HG03439 (cell line): ENCODE measurements at regions not wholly inside any gene's neighbourhood (a gene's known extent, or its start where the extent isn't known, plus 50 kb on each side); places are given as distances from the start of the nearest gene placed in this dataset.
"Not testable (repeated sequence)": the region's sequence is repeated elsewhere in the genome, so short reads cannot be mapped to it uniquely, and the experiment has no call there.

Experiments used
- ATAC-seq: cut with Tn5 transposase; IDR thresholded peaks from one replicate; pipeline ENCODE4 v1.9.1; 2021; ENCODE audit warnings: mild to moderate bottlenecking, moderate library complexity; ENCODE audit not compliant: unreplicated experiment

DNA sequence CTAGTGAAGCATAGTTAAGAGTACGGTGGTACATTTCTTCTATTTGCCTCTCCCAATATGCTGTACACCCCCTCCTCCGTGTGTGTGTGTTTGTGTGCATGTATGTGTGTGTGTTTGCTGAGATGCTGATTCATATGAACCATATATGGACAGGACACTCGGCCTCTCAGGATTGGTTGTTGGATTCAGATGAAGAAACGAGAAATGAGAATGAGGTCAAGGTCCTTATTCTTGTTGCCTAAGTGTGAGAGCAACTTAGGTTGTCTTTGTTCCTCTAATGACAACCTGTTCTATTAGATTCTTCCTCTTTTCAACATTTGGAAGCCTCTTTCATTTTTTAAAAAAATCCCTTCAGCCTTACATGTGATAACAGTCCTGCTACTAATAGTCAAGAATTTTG, 1387.6 kb downstream of the STIM2 start:
- no peak for ATAC-seq

DNA sequence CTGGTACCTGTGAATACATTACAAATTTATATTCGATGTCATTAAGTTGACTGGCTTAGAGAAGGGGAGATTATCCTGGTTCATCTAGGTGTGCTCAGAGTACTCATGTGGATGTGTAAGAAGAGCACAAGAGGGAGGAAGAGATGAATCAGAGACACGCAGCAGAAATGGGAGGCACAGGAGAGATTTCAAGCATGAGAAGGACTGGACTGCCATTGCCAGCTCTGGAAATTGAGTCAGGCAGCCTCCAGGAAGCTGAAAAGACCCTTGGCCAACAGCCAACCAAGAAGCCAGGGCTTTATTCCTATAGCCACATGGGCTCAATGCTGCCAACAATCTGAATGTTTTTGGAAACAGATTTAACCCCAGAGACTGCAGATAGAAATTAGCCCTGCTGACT, 1390.0 kb downstream of the STIM2 start:
- no peak for ATAC-seq

GRCh38 chr4:28251831-28252230, 1391.2 kb downstream of the STIM2 start:
- no peak for ATAC-seq

- no peak for ATAC-seq
Observed at GRCh38 chr4:28254003-28254402, 1393.4 kb downstream of the STIM2 start.

GRCh38 chr4:28256295-28256694, 1395.7 kb downstream of the STIM2 start:
- ATAC-seq, result no peak

DNA sequence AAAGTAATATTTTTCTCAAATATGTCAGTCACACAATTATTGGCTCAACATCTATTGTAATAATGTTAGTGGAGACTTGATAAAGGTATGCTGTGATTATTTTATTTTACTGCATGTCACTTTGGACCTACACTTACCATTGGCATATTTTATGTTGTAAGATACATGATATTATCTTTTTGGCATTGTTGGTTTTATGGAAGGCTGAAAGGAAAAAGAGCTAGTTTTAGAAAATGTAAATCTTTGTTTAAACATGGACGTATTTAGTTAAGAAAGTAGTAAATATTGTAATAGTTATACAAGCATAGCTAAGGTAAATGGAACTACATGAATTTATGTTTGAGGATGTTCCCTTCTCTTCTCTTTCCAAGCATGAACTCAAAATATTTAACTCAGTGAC, 1399.3 kb downstream of the STIM2 start:
- ATAC-seq, result no peak

DNA sequence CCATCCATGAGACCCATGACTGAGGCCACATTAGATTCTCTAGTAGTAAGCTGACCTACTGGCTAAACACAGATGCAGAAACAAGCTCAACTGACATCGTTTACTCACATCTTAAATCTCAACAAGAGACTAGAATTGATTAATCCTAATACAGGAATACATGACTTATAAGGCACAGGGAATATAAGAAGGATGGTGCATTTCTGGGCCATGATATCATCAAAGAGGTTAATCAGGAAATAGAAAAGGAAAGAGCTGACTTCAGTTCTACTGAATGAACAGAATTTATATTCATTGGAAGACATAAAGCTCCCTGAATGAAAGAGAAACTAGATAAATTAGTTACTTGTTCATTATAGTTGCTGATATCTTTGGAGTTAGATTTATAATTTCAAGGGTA, 1406.5 kb downstream of the STIM2 start:
- no peak for ATAC-seq

- ATAC-seq, result no peak
Observed at GRCh38 chr4:28269426-28269825, 1408.8 kb downstream of the STIM2 start.

DNA sequence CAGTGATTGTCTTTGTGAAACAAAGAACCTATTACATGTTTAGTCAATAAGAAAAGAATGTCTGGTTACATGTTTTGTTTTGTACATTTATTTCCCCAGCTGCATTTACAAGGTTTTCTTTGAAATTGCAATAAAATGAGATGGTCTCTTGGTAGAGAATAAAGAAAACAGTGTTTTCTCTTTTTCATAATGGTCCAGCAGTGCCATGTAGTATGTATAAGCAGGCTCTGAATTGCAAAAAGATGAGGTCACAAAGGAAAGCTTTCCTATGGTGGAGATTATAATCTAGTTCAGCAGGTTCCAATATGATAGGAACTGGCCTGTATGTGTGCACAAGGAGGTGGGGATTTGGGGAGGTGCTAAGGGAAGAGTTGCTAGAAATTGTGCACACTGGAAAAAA, 1417.3 kb downstream of the STIM2 start:
- no peak for ATAC-seq

- ATAC-seq, result no peak
Observed at GRCh38 chr4:28278676-28279075, 1418.0 kb downstream of the STIM2 start.

DNA sequence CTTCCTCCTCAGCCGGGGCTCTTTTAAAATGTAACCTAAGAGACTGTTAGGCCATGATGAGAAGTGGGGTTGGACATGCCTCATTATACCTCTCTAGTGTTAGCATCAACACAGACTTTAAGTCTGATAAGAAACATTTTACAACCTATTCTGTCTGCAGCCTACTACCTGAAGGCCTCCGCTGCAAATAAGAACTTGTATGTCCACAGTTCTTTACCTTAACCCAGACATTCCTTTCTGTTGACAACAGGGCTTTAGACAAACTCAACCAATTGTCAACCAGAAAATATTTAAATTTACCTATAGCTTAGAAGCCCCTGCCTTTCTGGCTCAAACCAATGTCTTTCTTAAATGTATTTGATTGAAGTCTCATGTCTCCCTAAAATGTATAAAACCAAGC, 1418.6 kb downstream of the STIM2 start:
- no peak for ATAC-seq

DNA sequence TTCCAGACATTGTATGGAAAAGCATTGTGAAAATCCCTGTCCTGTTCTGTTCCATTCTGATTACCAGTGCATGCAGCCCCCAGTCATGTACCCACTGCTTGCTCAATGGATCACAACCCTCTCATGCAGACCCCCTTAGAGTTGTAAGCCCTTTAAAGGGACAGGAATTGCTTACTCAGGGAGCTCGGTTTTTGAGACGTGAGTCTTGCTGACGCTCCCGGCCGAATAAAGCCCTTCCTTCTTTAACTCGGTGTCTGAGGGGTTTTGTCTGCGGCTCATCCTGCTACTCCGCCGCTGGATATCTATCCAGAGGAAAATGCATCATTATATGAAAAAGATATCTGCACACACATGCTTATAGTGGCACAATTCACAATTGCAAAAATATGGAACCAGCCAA, 1425.6 kb downstream of the STIM2 start:
- not testable (repeated sequence) for ATAC-seq

GRCh38 chr4:28287831-28288233, 1427.2 kb downstream of the STIM2 start:
- no peak for ATAC-seq

DNA sequence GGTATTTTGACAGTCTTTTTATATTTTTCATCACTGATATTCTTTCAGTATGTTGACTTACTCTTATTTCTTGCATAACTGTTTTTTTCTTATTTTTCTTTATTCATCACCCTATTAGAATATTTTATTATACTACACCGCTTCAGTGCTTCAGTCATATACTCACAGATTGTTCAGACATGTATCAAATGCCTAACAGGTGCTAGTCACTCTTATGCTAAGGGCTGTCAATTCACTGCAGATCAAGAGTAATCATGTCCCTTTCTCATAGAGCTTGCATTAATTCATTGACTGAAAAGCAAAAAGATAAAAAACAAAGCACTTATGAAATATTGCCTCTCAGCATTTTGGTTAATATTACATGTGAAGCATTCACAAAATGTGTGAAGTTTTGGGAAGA, 1435.6 kb downstream of the STIM2 start:
- ATAC-seq, result no peak

GRCh38 chr4:28310926-28311325, 1450.3 kb downstream of the STIM2 start:
- ATAC-seq, result no peak

GRCh38 chr4:28312497-28312896, 1451.9 kb downstream of the STIM2 start:
- ATAC-seq, result not testable (repeated sequence)

DNA sequence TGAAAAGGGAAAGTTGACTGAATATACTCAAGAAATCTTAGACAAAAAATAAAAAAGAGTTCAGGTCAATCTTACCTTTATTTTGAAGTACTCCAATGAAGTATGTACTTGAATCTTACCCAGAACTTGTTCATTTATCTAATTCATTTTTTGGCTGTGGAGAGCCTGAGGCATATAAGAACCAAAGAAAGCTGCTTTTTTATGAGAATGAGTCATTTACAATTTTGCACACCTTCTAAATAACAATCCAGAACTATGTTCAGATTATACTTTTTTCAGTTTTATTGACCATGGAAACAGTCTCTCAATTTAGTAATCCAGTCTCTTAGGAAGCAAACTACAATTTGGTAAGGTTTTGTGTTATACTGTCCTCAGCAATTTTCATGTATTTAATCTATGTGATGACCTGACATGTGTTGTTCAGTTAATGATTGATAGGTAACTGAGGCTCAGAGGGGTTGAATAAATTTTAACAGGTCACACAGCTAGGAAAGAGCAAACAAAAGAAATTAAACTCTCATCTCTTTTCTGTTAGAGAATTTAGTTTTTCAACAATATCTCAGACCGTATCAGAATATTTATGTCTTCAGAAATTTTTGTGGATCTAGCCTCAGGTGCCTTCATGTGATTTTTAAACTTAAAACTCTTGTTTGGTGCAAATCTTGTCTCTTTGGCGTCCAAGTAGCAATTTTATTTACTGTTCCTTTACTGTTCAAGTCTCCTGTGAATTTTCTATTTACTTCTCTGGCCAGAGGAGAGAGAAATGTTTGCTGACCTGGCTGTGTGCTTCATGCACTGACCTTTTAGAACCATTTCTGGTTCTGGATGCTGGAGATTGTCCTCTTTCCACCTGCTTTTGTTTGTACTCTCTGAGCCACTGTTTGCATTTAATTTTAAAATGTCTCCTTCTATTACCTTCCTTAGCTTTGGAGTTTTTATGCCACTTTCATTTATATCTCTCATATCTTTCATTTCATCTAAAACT, 1453.4 kb downstream of the STIM2 start:
- no peak for ATAC-seq

DNA sequence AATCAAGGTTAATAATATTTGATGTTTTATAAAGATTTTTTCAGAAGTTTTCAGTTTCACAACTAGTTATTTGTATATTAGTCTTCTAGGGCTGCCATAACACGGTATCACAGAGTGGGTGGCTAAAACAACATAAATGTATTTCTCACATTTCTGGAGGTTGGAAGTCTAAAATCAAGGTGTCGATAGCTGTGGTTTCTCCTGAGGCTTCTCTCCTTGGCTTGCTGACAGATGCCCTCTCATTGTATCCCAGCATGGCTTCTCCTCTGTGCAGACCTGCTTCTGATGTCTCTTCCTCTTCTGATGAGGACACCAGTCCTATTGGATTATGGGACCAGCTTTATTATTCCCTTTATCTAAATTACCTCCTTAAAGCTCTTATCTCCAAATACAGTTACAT, 1456.6 kb downstream of the STIM2 start:
- ATAC-seq, result no peak

GRCh38 chr4:28334249-28334648, 1473.6 kb downstream of the STIM2 start:
- no peak for ATAC-seq

- no peak for ATAC-seq
Observed at GRCh38 chr4:28341784-28342183, 1481.1 kb downstream of the STIM2 start.

DNA sequence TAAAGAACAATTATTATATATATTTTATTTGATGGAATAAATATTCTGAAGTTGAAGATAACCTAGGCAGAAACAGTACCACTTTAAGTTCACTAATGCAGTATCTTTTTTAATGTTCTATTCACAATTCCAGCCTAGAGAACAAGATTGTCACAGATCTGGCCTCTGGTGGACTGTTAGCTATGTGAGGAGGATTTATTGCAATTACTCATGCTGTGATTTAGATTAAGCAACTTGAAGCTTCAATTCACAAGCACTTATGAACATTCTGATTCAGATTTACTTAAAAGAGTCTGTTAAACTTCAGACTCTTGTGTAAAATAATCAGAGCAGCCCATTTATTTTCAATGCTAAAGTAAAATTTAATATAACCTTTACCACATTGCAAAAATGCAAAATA, 1489.8 kb downstream of the STIM2 start:
- no peak for ATAC-seq

- ATAC-seq, result no peak
Observed at GRCh38 chr4:28351102-28351501, 1490.5 kb downstream of the STIM2 start.

GRCh38 chr4:28351826-28352225, 1491.2 kb downstream of the STIM2 start:
- ATAC-seq, result no peak
